ENCODE measurements at regions not wholly inside any gene's neighbourhood (a gene's known extent, or its start where the extent isn't known, plus 50 kb on each side); places are given as distances from the start of the nearest gene placed in this dataset.

- no peak for DNase-seq (ENCODE audit: insufficient read length, low spot score)
- FAIRE-seq = no peak
- TF ChIP-seq POU2F2 (IDR thresholded peaks at IDR 0.05; ENCODE audit: low read depth, low read length) (no peak), TAF1 (IDR thresholded peaks at IDR 0.05; ENCODE audit: low read depth, low read length) (no peak), SPI1 (IDR thresholded peaks at IDR 0.05; ENCODE audit: low read depth, low read length) (no peak), POLR2AphosphoS5 (IDR thresholded peaks at IDR 0.05; ENCODE audit: low read depth, low read length) (no peak), POLR2A (IDR thresholded peaks at IDR 0.05; ENCODE audit: low read depth, low read length) (no peak), PAX5 (IDR thresholded peaks at IDR 0.05; ENCODE audit: insufficient read depth, low read length, severe bottlenecking) (no peak)
These were observed 270.1 kb upstream of the AKR1E2 start for GRCh38 chr10:4555920-4556319.

- TF ChIP-seq POLR2A (IDR thresholded peaks at IDR 0.05; ENCODE audit: low read depth, low read length) (no peak), PAX5 (IDR thresholded peaks at IDR 0.05; ENCODE audit: insufficient read depth, low read length, severe bottlenecking) (no peak), TAF1 (IDR thresholded peaks at IDR 0.05; ENCODE audit: low read depth, low read length) (no peak), POU2F2 (IDR thresholded peaks at IDR 0.05; ENCODE audit: low read depth, low read length) (no peak), POLR2AphosphoS5 (IDR thresholded peaks at IDR 0.05; ENCODE audit: low read depth, low read length) (no peak), SPI1 (IDR thresholded peaks at IDR 0.05; ENCODE audit: low read depth, low read length) (no peak)
- FAIRE-seq (no peak), DNase-seq (ENCODE audit: insufficient read length, low spot score) (no peak)
These were observed 276.8 kb upstream of the AKR1E2 start for GRCh38 chr10:4549139-4549653.

GRCh38 chr10:4546931-4547330, 279.1 kb upstream of the AKR1E2 start:
- FAIRE-seq (no peak), DNase-seq (ENCODE audit: insufficient read length, low spot score) (no peak)
- TF ChIP-seq POU2F2 (IDR thresholded peaks at IDR 0.05; ENCODE audit: low read depth, low read length) = no peak
- no peak for TF ChIP-seq PAX5 (IDR thresholded peaks at IDR 0.05; ENCODE audit: insufficient read depth, low read length, severe bottlenecking)
- no peak for TF ChIP-seq SPI1 (IDR thresholded peaks at IDR 0.05; ENCODE audit: low read depth, low read length)
- no peak for TF ChIP-seq TAF1 (IDR thresholded peaks at IDR 0.05; ENCODE audit: low read depth, low read length)
- no peak for TF ChIP-seq POLR2A (IDR thresholded peaks at IDR 0.05; ENCODE audit: low read depth, low read length)

- no peak for FAIRE-seq
These were observed 279.5 kb upstream of the AKR1E2 start for GRCh38 chr10:4546500-4546899.

GRCh38 chr10:4545062-4545461, 280.9 kb upstream of the AKR1E2 start:
- TF ChIP-seq POLR2A (IDR thresholded peaks at IDR 0.05; ENCODE audit: low read depth, low read length) (no peak), TAF1 (IDR thresholded peaks at IDR 0.05; ENCODE audit: low read depth, low read length) (no peak), POU2F2 (IDR thresholded peaks at IDR 0.05; ENCODE audit: low read depth, low read length) (no peak), PAX5 (IDR thresholded peaks at IDR 0.05; ENCODE audit: insufficient read depth, low read length, severe bottlenecking) (no peak), SPI1 (IDR thresholded peaks at IDR 0.05; ENCODE audit: low read depth, low read length) (no peak), POLR2AphosphoS5 (IDR thresholded peaks at IDR 0.05; ENCODE audit: low read depth, low read length) (no peak)
- DNase-seq (ENCODE audit: insufficient read length, low spot score) = no peak
- no peak for FAIRE-seq

More at GRCh38 chr10:4546500-4546899, 279.5 kb upstream of the AKR1E2 start:
- TF ChIP-seq POLR2A (IDR thresholded peaks at IDR 0.05; ENCODE audit: low read depth, low read length) (no peak), SPI1 (IDR thresholded peaks at IDR 0.05; ENCODE audit: low read depth, low read length) (no peak), TAF1 (IDR thresholded peaks at IDR 0.05; ENCODE audit: low read depth, low read length) (no peak), PAX5 (IDR thresholded peaks at IDR 0.05; ENCODE audit: insufficient read depth, low read length, severe bottlenecking) (no peak), POLR2AphosphoS5 (IDR thresholded peaks at IDR 0.05; ENCODE audit: low read depth, low read length) (no peak), POU2F2 (IDR thresholded peaks at IDR 0.05; ENCODE audit: low read depth, low read length) (no peak)
- no peak for DNase-seq (ENCODE audit: insufficient read length, low spot score)

GRCh38 chr10:4543938-4544533, 282.0 kb upstream of the AKR1E2 start:
- DNase-seq (ENCODE audit: insufficient read length, low spot score) (no peak), FAIRE-seq (no peak)
- TF ChIP-seq POLR2A (IDR thresholded peaks at IDR 0.05; ENCODE audit: low read depth, low read length) (no peak), POLR2AphosphoS5 (IDR thresholded peaks at IDR 0.05; ENCODE audit: low read depth, low read length) (no peak), SPI1 (IDR thresholded peaks at IDR 0.05; ENCODE audit: low read depth, low read length) (no peak), POU2F2 (IDR thresholded peaks at IDR 0.05; ENCODE audit: low read depth, low read length) (no peak), TAF1 (IDR thresholded peaks at IDR 0.05; ENCODE audit: low read depth, low read length) (no peak), PAX5 (IDR thresholded peaks at IDR 0.05; ENCODE audit: insufficient read depth, low read length, severe bottlenecking) (no peak)

- DNase-seq (ENCODE audit: insufficient read length, low spot score) (no peak), FAIRE-seq (no peak)
- TF ChIP-seq POLR2AphosphoS5 (IDR thresholded peaks at IDR 0.05; ENCODE audit: low read depth, low read length) (no peak), SPI1 (IDR thresholded peaks at IDR 0.05; ENCODE audit: low read depth, low read length) (no peak), POLR2A (IDR thresholded peaks at IDR 0.05; ENCODE audit: low read depth, low read length) (no peak), TAF1 (IDR thresholded peaks at IDR 0.05; ENCODE audit: low read depth, low read length) (no peak), POU2F2 (IDR thresholded peaks at IDR 0.05; ENCODE audit: low read depth, low read length) (no peak), PAX5 (IDR thresholded peaks at IDR 0.05; ENCODE audit: insufficient read depth, low read length, severe bottlenecking) (no peak)
These were observed 284.7 kb upstream of the AKR1E2 start for GRCh38 chr10:4541292-4541691.

GRCh38 chr10:4538016-4538415, 288.0 kb upstream of the AKR1E2 start:
- DNase-seq (ENCODE audit: insufficient read length, low spot score) (no peak), FAIRE-seq (no peak)
- TF ChIP-seq POU2F2 (IDR thresholded peaks at IDR 0.05; ENCODE audit: low read depth, low read length) (no peak), SPI1 (IDR thresholded peaks at IDR 0.05; ENCODE audit: low read depth, low read length) (no peak), TAF1 (IDR thresholded peaks at IDR 0.05; ENCODE audit: low read depth, low read length) (no peak), POLR2AphosphoS5 (IDR thresholded peaks at IDR 0.05; ENCODE audit: low read depth, low read length) (no peak), PAX5 (IDR thresholded peaks at IDR 0.05; ENCODE audit: insufficient read depth, low read length, severe bottlenecking) (no peak), POLR2A (IDR thresholded peaks at IDR 0.05; ENCODE audit: low read depth, low read length) (no peak)

GRCh38 chr10:4535521-4535920, 290.5 kb upstream of the AKR1E2 start:
- TF ChIP-seq TAF1 (IDR thresholded peaks at IDR 0.05; ENCODE audit: low read depth, low read length) (no peak), POLR2A (IDR thresholded peaks at IDR 0.05; ENCODE audit: low read depth, low read length) (no peak), PAX5 (IDR thresholded peaks at IDR 0.05; ENCODE audit: insufficient read depth, low read length, severe bottlenecking) (no peak), SPI1 (IDR thresholded peaks at IDR 0.05; ENCODE audit: low read depth, low read length) (no peak), POU2F2 (IDR thresholded peaks at IDR 0.05; ENCODE audit: low read depth, low read length) (no peak), POLR2AphosphoS5 (IDR thresholded peaks at IDR 0.05; ENCODE audit: low read depth, low read length) (no peak)
- no peak for DNase-seq (ENCODE audit: insufficient read length, low spot score)
- FAIRE-seq = no peak
